Transverse colon (tissue), 3 donors: ENCODE measurements at regions not wholly inside any gene's neighbourhood (a gene's known extent, or its start where the extent isn't known, plus 50 kb on each side); places are given as distances from the start of the nearest gene placed in this dataset.

Experiments used
- POLR2A ChIP-seq: fragments of 450-650 bp; IDR thresholded peaks from one replicate; pipeline ENCODE4 v1.6.1; 2016; ENCODE audit warnings: antibody characterized with exemption, mild to moderate bottlenecking, moderate library complexity
- TF ChIP-seq, protein P1 (sequence below), 5 experiments: fragments of 200-600 bp in 3 of 5; fragments of 450-650 bp in 2 of 5; sonication (generic) in 3 of 5; IDR thresholded peaks; 1 replicate in 2 of 5; 2 replicates in 3 of 5; pipeline ENCODE4 v1.5.1; 2016 to 2017; ENCODE audit warnings: antibody characterized with exemption in 5 of 5, inconsistent platforms in 3 of 5, mild to moderate bottlenecking in 2 of 5, moderate library complexity in 1 of 5

DNA sequence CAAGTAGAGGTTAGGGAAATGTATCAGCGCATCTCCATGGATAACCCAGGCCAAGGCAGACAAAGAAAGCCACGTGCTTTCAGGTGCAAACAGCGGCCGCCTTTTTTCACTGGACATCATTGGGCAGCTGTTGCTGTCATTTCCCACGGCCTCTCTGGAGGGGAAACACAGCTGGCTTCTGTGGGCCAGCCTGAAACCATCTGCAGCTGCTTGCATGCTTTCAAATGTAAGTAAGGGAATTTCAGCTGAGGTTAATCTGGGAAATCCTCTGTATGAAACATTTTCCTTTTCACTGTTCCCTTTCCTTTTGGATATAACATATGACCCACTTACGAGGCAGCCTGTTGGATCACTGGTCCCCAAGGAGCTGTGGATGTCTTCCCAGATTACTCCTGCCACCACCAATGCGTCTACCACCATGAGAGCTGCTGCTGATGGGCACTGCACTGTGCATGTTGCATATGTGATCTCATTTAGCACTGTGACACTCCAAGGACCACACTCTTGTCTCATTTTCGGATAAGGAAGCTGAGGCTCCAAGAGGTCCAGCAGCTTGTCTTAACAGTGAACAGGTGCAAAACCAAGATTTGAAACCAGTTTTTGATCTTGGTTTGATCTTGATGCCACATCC lies 106.3 kb downstream of the C9orf152 start:
- no peak for TF ChIP-seq POLR2A
- TF ChIP-seq, protein P1, sequence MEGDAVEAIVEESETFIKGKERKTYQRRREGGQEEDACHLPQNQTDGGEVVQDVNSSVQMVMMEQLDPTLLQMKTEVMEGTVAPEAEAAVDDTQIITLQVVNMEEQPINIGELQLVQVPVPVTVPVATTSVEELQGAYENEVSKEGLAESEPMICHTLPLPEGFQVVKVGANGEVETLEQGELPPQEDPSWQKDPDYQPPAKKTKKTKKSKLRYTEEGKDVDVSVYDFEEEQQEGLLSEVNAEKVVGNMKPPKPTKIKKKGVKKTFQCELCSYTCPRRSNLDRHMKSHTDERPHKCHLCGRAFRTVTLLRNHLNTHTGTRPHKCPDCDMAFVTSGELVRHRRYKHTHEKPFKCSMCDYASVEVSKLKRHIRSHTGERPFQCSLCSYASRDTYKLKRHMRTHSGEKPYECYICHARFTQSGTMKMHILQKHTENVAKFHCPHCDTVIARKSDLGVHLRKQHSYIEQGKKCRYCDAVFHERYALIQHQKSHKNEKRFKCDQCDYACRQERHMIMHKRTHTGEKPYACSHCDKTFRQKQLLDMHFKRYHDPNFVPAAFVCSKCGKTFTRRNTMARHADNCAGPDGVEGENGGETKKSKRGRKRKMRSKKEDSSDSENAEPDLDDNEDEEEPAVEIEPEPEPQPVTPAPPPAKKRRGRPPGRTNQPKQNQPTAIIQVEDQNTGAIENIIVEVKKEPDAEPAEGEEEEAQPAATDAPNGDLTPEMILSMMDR (IDR thresholded peaks at IDR 0.05) = no peak
